UCSD-AML1 (cell line): ENCODE measurements at regions not wholly inside any gene's neighbourhood (a gene's known extent, or its start where the extent isn't known, plus 50 kb on each side); places are given as distances from the start of the nearest gene placed in this dataset.

Source experiments
- DNase-seq: peaks from one replicate; lab custom pipeline; 2025; ENCODE audit not compliant: unreplicated experiment; lab: John Stamatoyannopoulos, UW

GRCh38 chrX:79645749-79646148 lies 278.6 kb upstream of the ITM2A start:
- no peak for DNase-seq

DNA sequence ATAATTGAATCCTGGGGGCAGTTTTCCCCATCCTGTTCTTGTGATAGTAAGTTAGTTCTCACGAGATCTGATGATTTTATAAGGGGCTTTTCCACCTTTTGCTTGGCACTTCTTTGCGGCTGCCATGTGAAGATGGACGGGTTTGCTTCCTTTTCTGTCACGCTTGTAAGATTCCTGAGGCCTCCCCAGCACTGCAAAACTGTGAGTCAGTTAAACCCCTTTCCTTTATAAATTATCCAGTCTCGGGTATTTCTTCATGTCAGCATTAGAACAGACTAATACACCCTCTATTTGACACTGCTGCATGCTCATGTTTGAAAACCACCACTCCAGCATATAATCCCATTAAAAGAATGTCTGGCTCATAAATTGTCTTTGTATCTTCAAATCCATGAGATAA lies 264.4 kb upstream of the ITM2A start:
- DNase-seq: no peak

DNA sequence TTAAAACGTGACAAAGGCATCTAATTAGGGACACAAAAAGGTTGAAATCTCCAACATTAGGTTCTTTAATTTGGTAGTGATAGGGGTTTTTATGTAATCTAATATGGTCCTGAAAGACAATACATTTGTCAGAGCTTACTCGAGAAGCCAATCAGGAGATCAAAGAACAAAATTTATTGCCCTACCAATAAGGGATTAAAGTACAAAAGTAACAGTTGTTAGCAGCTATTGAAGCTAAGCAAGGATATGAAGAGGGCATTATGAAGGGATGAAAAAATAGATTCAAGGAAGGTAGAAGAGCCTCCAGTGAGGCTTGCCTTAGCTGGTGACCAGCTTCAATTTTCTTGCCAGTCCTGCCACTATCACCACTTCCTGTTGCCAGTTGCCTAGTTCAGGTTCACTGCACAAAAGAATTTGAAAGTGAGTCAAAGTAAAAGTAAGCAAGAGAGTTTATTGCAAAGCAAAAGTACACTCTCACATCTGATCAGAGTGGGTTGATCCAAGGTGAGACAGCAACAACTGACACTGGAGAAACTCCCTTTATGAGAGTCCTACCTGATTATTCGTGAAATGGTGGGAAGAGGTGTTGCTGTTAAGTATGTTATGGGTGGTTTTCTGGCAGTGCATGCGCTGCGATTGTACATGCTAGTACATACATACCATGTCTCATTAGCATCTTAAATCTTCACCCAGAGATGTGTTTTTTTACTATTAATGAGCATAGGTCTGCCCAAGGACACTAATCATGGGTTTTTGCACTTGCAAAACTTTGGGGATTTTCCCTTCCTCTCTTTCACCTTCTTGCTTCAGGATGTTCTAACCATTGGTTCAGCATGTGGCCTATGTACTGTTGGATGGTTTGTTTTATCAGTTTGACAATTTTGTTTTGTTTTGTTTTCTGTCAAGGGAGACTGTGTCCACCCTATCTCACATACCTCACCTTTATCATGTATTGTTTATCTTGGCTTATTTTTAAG lies 263.2 kb upstream of the ITM2A start:
- no peak for DNase-seq

DNA sequence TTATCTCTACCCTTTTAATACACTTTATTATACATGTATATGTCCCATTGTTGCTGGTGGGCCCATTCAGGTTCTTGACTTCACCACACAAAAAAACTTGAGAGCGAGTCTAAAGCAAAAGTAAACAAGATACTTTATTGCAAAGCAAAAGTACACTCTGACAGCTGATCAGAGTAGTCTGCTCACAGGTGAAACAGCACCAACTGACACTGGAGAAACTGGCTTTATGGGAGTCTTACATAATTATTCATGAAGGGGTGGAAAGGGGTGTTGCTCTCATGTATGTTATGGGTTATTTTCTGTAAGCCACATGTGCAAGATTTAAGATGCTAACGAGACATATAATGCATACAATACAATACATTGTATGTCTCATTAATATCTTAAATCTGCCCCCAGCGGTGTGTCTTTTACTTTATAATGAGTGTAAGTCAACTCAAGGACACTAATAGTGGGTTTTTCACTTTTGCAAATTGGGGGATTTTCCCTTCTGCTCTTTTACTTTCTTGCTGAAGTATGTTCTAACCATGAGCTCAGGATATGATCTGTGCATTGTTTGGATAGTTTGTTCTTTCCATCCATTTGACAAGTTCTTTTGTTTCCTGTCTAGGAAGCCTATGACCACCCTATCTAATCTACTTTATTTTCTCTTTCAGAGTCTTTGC lies 256.1 kb upstream of the ITM2A start:
- DNase-seq: no peak

DNA sequence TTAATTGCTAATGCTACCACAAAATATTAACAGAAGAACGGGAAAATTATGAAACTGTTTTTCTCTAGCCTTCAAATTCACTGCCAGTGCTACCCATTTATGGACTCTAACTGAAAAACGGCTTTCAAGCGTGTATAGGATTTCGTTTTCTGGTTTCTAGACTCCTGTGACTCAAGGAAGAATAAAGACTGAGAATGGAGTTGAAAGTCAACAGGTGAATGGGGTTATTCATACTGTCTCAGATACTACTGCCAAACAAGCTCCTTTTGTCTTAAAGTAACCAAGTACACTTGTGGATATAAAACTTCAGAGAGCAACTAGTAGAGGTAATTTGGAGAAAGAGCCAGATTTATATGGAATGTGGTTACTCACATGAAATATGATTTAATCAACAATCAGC lies 251.1 kb upstream of the ITM2A start:
- DNase-seq: no peak

- DNase-seq: no peak
Observed at GRCh38 chrX:79604364-79604763, 237.2 kb upstream of the ITM2A start.

DNA sequence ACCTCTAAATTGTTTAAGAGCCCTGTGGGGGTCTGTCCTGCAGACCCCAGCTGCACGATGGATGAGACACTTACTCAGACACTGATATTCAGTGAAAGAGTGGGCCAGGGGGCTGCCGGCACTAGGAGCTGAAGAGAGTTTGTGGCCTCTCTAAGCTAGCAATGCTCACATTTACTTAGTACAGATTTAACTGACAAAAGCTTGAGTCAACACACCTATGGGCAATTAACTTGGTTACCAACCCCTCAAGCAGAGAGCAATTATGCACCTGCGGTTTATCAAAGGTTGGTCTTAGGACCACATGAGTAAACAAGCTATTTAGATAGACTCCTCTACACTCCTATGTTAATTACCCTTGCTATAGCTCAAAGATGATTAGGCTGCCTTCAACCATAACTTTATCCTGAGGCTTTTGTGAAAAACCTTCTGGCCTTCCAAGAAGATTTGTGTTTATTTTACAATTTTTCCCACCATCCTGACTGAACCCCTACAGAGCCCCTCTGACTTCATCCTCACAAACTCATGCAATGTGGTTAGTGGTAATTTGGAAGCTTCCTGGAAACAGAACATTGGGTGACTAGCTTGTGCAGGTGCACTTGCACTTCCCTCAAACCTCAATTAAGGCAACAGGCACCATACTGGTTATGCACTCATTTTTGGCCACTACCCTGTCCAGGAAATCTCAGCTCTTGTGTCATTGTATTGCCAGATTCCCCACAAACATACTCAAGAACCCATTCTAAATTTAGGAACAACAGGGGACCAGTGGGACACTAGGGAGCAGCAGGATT lies 234.4 kb upstream of the ITM2A start:
- DNase-seq: no peak

DNA sequence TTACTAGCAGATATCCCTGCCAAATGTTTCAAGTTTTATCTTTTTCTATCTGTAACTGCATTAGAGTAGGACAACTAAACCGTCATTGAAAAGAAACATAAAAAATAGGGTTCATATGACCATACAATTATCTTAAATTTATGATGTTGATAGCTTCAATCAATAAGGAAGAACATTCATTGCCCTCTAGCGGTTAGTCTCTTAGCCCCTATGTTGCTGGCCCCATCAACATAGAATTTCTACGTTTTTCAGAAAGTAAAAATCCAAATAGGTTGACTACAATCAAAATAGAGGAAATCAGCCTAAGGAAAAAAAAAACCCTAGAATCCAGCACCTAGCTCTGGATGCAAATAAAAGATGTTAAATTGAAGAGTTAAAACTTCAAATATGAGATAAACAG lies 225.1 kb upstream of the ITM2A start:
- no peak for DNase-seq

- DNase-seq: no peak
Observed at GRCh38 chrX:79588233-79588632, 221.1 kb upstream of the ITM2A start.

GRCh38 chrX:79573760-79574159 lies 206.6 kb upstream of the ITM2A start:
- no peak for DNase-seq

DNA sequence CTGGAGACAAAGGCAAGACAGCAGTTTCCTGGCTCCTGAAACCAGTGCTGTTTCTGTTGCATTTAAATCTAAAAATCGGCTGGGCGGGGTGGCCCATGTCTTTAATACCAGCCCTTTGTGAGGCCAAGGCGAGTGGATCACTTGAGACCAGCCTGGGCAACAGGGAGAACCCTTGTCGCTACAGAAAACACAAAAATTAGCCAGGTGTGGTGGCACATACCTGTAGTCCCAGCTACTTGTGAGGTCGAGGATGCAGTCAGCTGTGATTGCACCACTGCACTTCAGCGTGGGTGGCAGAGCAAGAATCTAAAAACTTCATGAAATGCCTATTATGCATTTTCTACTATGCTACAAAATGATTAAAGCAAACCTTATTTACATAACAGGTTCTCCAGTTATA lies 205.4 kb upstream of the ITM2A start:
- DNase-seq: no peak

GRCh38 chrX:79570524-79571240 lies 203.5 kb upstream of the ITM2A start:
- DNase-seq: no peak

- no peak for DNase-seq
Observed at GRCh38 chrX:79568309-79568708, 201.2 kb upstream of the ITM2A start.

- DNase-seq: no peak
Observed at GRCh38 chrX:79564362-79564761, 197.2 kb upstream of the ITM2A start.

- DNase-seq: no peak
Observed at GRCh38 chrX:79559290-79559689, 192.2 kb upstream of the ITM2A start.

DNA sequence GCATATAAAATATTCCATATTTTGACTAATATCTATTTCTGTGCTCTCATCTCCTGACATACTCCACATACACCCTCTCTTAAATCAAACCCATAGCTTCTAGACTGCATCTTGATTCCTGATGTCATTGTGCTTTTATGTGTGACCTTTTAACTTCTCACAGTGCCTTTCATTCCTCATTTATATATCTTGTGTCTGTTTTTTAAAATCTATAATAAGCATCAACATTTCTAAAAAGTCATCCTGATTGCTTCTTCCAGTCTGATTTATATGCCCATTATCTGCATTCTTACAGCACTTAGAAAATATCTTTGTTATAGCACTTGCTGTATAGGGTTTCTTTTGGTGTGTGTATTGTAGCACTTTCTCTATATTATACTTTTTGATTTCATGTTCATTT lies 190.1 kb upstream of the ITM2A start:
- no peak for DNase-seq

GRCh38 chrX:79556800-79557199 lies 189.7 kb upstream of the ITM2A start:
- no peak for DNase-seq

GRCh38 chrX:79530310-79531108 lies 163.4 kb upstream of the ITM2A start:
- DNase-seq: no peak

DNA sequence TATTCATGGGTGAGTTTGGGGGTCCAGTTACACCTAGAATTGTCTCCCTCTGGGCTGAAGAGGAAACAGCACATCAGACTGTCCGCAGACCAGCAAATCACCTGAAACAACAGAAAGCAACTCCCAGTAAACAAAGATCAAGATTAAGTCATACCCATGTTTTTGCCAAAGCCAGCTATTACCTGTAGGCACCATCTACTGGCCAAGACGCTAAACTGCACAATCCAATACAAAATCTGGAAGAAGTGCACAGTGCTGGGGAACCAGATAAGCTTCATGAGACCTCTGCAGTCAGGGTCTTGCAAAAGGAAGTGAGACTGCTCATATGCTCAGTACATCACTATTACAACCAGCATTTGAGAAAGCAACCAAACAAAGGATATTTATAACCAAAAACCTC lies 157.5 kb upstream of the ITM2A start:
- no peak for DNase-seq

- no peak for DNase-seq
Observed at GRCh38 chrX:79515529-79515928, 148.4 kb upstream of the ITM2A start.
